GM12878 (cell line): ENCODE measurements at regions not wholly inside any gene's neighbourhood (a gene's known extent, or its start where the extent isn't known, plus 50 kb on each side); places are given as distances from the start of the nearest gene placed in this dataset.

ENCODE experiments used
- ATAC-seq: fragments of 200-7000 bp; cut with Tn5 transposase; 3 replicates; pipeline ENCODE4 v1.9.1; 2020; ENCODE audit warnings: mild to moderate bottlenecking, moderate library complexity
- BruUV-seq: library from RNA; stranded (reverse); fragments of 400-500 nt; replicated peaks from 2 replicates; lab custom pipeline; 2021; lab: Mats Ljungman, UMichigan
- CTCF ChIA-PET: fragments of 300-600 bp; sonication (Branson Sonifier 250); formaldehyde crosslinking; extraction: SDS; loops from one replicate; lab custom pipeline; 2021; ENCODE audit warnings: inconsistent platforms; lab: Yijun Ruan, JAX
- POLR2A ChIA-PET: fragments of 350-600 bp; formaldehyde crosslinking; extraction: SDS; loops from one replicate; lab custom pipeline; 2021; ENCODE audit warnings: inconsistent platforms; lab: Charles Lee
- RAD21 ChIA-PET: fragments of 300-600 bp; sonication (Branson Sonifier 250); formaldehyde crosslinking; loops from one replicate; lab custom pipeline; 2023; ENCODE audit warnings: antibody characterized with exemption; ENCODE audit not compliant: unreplicated experiment; lab: Charles Lee
- SMC1A ChIA-PET: fragments of 300-600 bp; sonication (Branson Sonifier 250); formaldehyde crosslinking; loops from one replicate; lab custom pipeline; 2023; ENCODE audit not compliant: unreplicated experiment, uncharacterized antibody; lab: Charles Lee
- DNase-seq: peaks from one replicate; pipeline ENCODE4 v3.0.0-alpha.2; 2011; ENCODE audit warnings: low read depth, low spot score
- FAIRE-seq: peaks from 3 replicates; lab custom pipeline; 2011; peaks lifted over from hg19 to GRCh38; lab: Jason Lieb, UNC
- H2AFZ ChIP-seq: 2 replicates; pipeline ENCODE4 v1.6.0; 2011; ENCODE audit warnings: low read depth, low read length, control low read depth; ENCODE audit not compliant: control insufficient read depth
- H3K27ac ChIP-seq: 2 replicates; pipeline ENCODE4 v1.5.1; 2011; ENCODE audit warnings: control low read depth; ENCODE audit not compliant: control insufficient read depth, insufficient read depth
- H3K27me3 ChIP-seq, 2 experiments: replicated peaks in 1 of 2; 2 replicates each; pipeline versions ENCODE4 v1.6.0 to v1.6.1; 2011; ENCODE audit warnings: low read length in 1 of 2; ENCODE audit not compliant: control insufficient read depth in 2 of 2, insufficient read depth in 2 of 2
- H3K36me3 ChIP-seq, 2 experiments: 2 replicates each; pipeline ENCODE4 v1.5.1; 2011; ENCODE audit warnings: low read length in 1 of 2; ENCODE audit not compliant: control insufficient read depth in 2 of 2, insufficient read depth in 2 of 2
- H3K4me1 ChIP-seq: 2 replicates; pipeline ENCODE4 v1.6.1; 2011; ENCODE audit warnings: mild to moderate bottlenecking, low read length, moderate library complexity, mixed read lengths; ENCODE audit not compliant: control insufficient read depth, insufficient read depth
- H3K4me2 ChIP-seq: 2 replicates; pipeline ENCODE4 v1.6.0; 2011; ENCODE audit warnings: control low read depth; ENCODE audit not compliant: control insufficient read depth, insufficient read depth
- H3K4me3 ChIP-seq: fragments of 200-600 bp; sonication (generic); 2 replicates; pipeline ENCODE4 v1.5.1; 2016
- H3K79me2 ChIP-seq: 2 replicates; pipeline ENCODE4 v1.6.0; 2011; ENCODE audit warnings: low read length; ENCODE audit not compliant: control insufficient read depth, insufficient read depth
- H3K9ac ChIP-seq: 2 replicates; pipeline ENCODE4 v1.8.0; 2011; ENCODE audit warnings: low read length, control low read depth, mixed read lengths; ENCODE audit not compliant: control insufficient read depth, insufficient read depth
- H3K9me3 ChIP-seq: replicated peaks from 3 replicates; pipeline ENCODE4 v1.5.1; 2011; ENCODE audit warnings: mild to moderate bottlenecking, low read length; ENCODE audit not compliant: control insufficient read depth, insufficient read depth
- H4K20me1 ChIP-seq: 2 replicates; pipeline ENCODE4 v1.6.0; 2011; ENCODE audit not compliant: control insufficient read depth, insufficient read depth
- ATF2 ChIP-seq: IDR thresholded peaks from 2 replicates; pipeline ENCODE4 v1.6.1; 2012; ENCODE audit warnings: low read length, inconsistent platforms
- IRF5 ChIP-seq: fragments of 450-650 bp; IDR thresholded peaks from 2 replicates; pipeline ENCODE4 v1.6.1; 2017; ENCODE audit warnings: borderline replicate concordance
- NR2C1 ChIP-seq: fragments of 450-650 bp; IDR thresholded peaks from 2 replicates; pipeline ENCODE4 v1.6.1; 2017; ENCODE audit warnings: antibody characterized with exemption, mild to moderate bottlenecking, moderate library complexity
- SREBF2 ChIP-seq: IDR thresholded peaks from 2 replicates; pipeline ENCODE4 v1.6.1; 2012; ENCODE audit warnings: mild to moderate bottlenecking, low read length
- YY1 ChIP-seq: IDR thresholded peaks from 2 replicates; pipeline ENCODE4 v1.6.1; 2011; ENCODE audit warnings: low read depth, mild to moderate bottlenecking, low read length
- ZBTB33 ChIP-seq: fragments of 450-650 bp; IDR thresholded peaks from 2 replicates; pipeline ENCODE4 v1.6.1; 2017; ENCODE audit warnings: mild to moderate bottlenecking
- ZBTB4 ChIP-seq: fragments of 450-650 bp; formaldehyde crosslinking; IDR thresholded peaks from 2 replicates; pipeline ENCODE4 v1.4.0; 2022; ENCODE audit warnings: mild to moderate bottlenecking, moderate library complexity
- ZNF384 ChIP-seq: IDR thresholded peaks from 2 replicates; pipeline ENCODE4 v1.6.1; 2012; ENCODE audit warnings: low read depth, mild to moderate bottlenecking, low read length, improper control_type of control experiment, borderline replicate concordance
- ZNF592 ChIP-seq: fragments of 450-650 bp; IDR thresholded peaks from 2 replicates; pipeline ENCODE4 v1.6.1; 2017; ENCODE audit warnings: mild to moderate bottlenecking, moderate library complexity
- WGBS: methylation state at CpG from one replicate; pipeline ENCODE4 v1.1.6; 2016; ENCODE audit warnings: low lambda C conversion rate; ENCODE audit not compliant: insufficient replicate concordance, insufficient coverage; ENCODE audit errors: missing lambda C conversion rate; 5-methylcytosine and 5-hydroxymethylcytosine counted together
- in situ Hi-C: fragments of 300-500 bp; cut with MboI; formaldehyde crosslinking; loops from 9 replicates; pipeline ENCODE4 v1.14.3; 2018; ENCODE audit warnings: mixed read lengths
- intact Hi-C: fragments of 100-400 bp; cut with micrococcal nuclease; formaldehyde crosslinking; loops from one replicate; pipeline ENCODE4 v1.14.2; 2022; ENCODE audit not compliant: unreplicated experiment

GRCh38 chr20:63106765-63107448 is 100.1 kb upstream of the BHLHE23 start:
- BruUV-seq, result no TSS peak
- no peak overlapping the region for H3K27ac ChIP-seq
- H3K4me2 ChIP-seq, result no peak overlapping the region
- H3K9me3 ChIP-seq, result no peaks in the 10 kb centered on the region; the same call in 2 of the 3 replicates
- 26% methylated on average over 16 of the region's 16 CpGs for WGBS
- in situ Hi-C loops, result no loop called here
- no peaks in the 10 kb centered on the region for H3K79me2 ChIP-seq
- no peaks in the 10 kb centered on the region for H4K20me1 ChIP-seq
- H3K27me3 ChIP-seq, result no peaks in the 10 kb centered on the region
- SMC1A ChIA-PET, result no interaction called here
- ATAC-seq, result no peak
- FAIRE-seq, result no peak
- no peak for DNase-seq
- H3K36me3 ChIP-seq, result no peaks in the 10 kb centered on the region
- POLR2A ChIA-PET, result no interaction called here
- no peak overlapping the region for H3K4me3 ChIP-seq
- RAD21 ChIA-PET, result no interaction called here
- CTCF ChIA-PET, result no interaction called here
- intact Hi-C loops, result no loop called here
- no peak overlapping the region for H2AFZ ChIP-seq
- no peak overlapping the region for H3K9ac ChIP-seq
- H3K4me1 ChIP-seq, result 0 out of 2 replicates have a peak, but pooled peaks cover 3% of the 10 kb centered on the region
- TF ChIP-seq YY1, result no peak
- no peak for TF ChIP-seq NR2C1
- TF ChIP-seq ATF2, result no peak
- TF ChIP-seq ZBTB33, result no peak
- no peak for TF ChIP-seq IRF5
- no peak for TF ChIP-seq ZNF384
- TF ChIP-seq ZNF592, result no peak
- no peak for TF ChIP-seq ZBTB4 (CRISPR knock-in tag)
- TF ChIP-seq SREBF2, result no peak
